GM18870 (cell line): ENCODE measurements at regions not wholly inside any gene's neighbourhood (a gene's known extent, or its start where the extent isn't known, plus 50 kb on each side); places are given as distances from the start of the nearest gene placed in this dataset.

Experiments used
- ATAC-seq: cut with Tn5 transposase; IDR thresholded peaks from one replicate; pipeline ENCODE4 v1.9.1; 2021; ENCODE audit warnings: moderate library complexity; ENCODE audit not compliant: unreplicated experiment

- ATAC-seq = no peak
Observed at GRCh38 chr2:106941372-106941993, 55.5 kb upstream of the ST6GAL2 start.

DNA sequence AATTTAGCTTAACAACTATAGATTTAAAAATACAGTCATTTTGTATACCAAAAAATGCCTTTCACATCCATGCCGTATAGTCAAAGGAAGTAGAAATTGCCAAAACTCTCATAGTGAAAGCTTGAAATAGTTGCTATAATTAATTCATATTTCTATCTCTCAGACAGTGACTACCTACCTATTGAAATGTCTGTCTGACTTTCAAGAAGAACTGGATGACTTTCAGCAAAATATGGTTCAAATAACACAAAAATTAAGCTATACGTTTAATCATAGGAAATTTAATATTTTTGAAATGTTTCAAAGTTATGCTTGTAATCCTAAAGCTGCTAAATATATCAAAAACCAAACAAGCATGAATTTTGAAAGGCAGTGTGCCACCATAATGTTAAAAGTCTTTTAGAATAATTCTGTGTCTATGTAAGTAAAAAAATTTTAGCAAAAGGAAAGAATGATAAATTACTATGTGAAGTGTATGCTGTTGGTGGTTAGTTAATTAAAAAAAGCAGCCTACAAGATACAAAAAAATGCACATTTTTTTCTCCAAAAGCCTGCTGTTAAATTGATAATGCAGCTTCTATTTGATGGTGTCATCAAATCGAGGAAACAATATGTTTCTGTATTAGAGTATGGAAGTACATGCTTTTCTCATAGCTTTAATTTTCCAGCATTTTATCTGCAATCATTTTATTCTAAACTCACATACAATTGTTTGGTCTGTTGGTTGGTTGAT, 57.7 kb upstream of the ST6GAL2 start:
- no peak for ATAC-seq

GRCh38 chr2:106944215-106944614, 58.2 kb upstream of the ST6GAL2 start:
- no peak for ATAC-seq

GRCh38 chr2:106948540-106948939, 62.6 kb upstream of the ST6GAL2 start:
- no peak for ATAC-seq

DNA sequence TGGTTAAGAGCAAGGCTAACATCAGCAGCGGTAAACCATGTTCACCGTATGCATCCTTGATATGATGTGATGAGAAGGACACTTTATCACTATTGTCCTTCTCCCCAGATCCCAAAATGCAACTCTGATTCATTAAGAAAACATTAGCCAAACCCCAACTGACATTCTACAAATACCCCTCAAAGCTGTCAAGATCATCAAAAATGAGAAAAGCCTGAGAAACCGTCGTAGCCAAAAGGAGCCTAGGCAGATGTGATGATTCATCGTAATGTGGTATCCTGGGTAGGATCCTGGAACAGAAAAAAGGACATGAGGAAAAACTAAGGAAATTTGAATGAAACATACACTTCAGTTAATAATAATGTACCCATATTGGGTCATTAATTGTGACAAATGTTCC, 67.3 kb upstream of the ST6GAL2 start:
- ATAC-seq = no peak

- ATAC-seq = no peak
Observed at GRCh38 chr2:106953779-106954178, 67.8 kb upstream of the ST6GAL2 start.

DNA sequence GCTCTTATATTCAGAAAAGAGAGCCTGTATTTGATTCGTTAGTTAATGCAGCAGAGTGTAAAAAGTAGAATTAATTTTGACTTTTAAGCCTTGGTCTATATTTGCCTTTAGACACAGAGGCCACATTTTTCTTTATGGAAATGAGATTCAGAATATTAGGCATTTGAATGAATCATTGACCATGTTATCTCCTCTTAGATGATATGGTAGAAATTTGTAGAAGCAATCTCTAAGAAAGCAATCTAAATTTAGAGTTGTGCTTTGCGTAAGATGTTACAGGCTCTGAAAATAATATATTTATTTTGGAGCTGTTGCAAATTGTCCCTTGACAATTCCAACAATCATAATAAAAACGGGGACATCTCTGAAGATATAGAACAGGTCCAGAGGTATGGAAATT, 68.3 kb upstream of the ST6GAL2 start:
- ATAC-seq = no peak

DNA sequence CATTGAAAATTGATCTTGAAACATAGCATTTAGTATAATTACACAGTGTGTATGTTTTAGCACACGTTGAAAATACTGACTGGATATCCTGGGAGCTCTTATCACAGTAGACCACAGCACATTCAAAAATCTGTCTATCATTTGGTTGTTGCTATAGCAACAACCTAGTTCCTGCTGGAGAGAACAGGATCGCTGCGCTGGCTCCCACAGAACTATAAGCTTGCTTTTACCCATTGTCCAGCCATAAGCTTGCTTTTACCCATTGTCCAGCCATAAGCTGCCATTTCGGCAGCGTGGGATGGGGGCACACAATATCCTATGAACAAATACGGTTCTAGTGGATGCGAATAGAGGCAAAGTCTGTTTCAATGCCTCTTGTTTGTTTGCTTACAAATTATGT, 70.4 kb upstream of the ST6GAL2 start:
- ATAC-seq = no peak

DNA sequence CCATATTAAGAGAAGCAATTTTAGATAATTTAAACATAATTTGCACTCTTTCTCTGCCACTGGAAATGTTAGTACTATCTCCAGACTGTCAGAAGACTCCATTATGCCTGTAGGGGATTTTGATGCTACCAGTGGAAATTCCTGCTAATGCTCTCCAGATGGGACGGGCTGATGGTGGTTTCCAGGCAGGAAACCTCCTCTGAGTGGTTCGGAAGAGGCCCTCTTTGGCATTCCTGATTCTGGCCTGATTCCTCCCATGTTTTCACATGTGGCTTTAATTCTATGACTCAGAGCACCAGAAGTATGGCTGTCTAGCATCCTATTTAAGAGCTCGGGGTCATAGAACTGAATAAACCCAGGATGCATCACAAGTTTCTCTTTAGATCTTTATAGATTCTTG, 70.9 kb upstream of the ST6GAL2 start:
- ATAC-seq = no peak

DNA sequence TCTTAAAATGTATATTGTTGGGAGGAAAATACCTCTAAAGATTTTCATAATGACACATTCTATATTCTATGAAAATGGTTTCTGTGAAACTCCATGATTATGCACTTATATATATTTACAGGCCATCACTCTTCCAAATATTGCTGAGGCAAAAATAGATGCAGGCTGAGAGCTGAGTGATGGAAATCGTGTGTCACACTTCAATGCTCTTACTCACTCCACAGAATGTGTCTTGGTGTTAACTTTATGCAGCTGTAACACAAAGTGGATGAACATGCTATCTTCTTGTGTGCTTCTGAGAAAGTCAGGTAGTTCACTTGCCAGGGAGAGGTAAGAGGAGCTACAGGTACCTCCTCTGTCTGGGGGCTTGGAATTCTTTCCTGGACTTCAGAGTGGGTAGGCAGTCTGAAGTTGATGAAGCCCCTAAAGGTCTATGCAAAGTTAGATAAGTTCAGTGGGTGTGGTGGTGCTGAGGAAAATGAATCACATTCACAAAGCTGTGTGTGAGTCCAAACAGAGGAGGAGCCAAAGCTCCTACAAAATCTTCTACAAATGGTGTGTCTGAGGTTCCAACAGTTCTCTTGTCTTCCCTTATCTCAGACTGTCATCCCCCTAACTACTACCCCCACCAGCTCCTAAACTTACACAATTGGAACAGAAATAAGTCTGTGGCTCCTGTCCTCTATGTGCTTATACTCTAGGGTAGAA, 74.2 kb upstream of the ST6GAL2 start:
- ATAC-seq = no peak

- ATAC-seq = no peak
Observed at GRCh38 chr2:106960683-106961161, 74.8 kb upstream of the ST6GAL2 start.

DNA sequence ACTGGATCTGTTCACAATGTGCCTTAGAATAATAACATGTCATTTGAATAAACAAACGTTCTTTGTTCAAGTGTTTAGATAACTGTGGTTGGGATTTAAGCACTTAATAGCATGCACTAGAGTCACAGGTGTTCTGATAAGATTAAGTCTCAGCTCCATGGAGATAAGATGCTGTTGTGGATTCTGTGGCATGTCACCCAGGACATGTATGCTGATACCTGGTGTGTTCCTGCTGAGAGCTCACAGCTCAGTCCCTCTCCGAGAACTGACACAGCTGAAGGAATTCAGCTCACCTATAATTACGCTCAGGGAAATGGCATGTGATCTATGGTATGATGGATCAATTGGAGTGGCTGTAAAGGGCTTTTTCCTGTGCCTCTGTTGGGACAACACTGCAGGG, 75.4 kb upstream of the ST6GAL2 start:
- no peak for ATAC-seq

- no peak for ATAC-seq
Observed at GRCh38 chr2:106963156-106963555, 77.2 kb upstream of the ST6GAL2 start.

DNA sequence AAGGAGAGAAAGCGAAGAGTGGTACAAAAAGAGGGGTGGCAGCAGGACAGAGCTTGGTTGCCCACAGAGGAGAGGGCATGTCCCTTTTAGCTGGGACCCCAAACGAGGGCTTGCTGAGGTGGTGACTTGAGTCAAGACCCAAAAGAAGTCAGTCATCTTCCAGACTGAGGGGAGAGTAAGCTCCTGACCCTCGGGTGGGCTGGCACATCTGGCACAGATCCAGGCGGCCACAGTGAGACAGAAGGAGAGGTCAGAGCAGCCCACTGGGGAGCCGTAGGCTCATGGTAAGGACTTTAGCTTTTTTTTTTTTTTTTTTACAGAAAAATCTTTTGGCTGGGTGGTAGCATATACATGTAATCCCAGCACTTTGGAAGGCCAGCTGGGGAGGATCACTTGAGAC, 77.9 kb upstream of the ST6GAL2 start:
- ATAC-seq = no peak

- ATAC-seq = no peak
Observed at GRCh38 chr2:106965611-106966010, 79.6 kb upstream of the ST6GAL2 start.

- ATAC-seq = no peak
Observed at GRCh38 chr2:106969777-106970176, 83.8 kb upstream of the ST6GAL2 start.

- no peak for ATAC-seq
Observed at GRCh38 chr2:106970471-106971261, 84.7 kb upstream of the ST6GAL2 start.

- no peak for ATAC-seq
Observed at GRCh38 chr2:106972782-106973181, 86.8 kb upstream of the ST6GAL2 start.

- no peak for ATAC-seq
Observed at GRCh38 chr2:106974891-106975290, 88.9 kb upstream of the ST6GAL2 start.

GRCh38 chr2:106975641-106976040, 89.7 kb upstream of the ST6GAL2 start:
- ATAC-seq = no peak

DNA sequence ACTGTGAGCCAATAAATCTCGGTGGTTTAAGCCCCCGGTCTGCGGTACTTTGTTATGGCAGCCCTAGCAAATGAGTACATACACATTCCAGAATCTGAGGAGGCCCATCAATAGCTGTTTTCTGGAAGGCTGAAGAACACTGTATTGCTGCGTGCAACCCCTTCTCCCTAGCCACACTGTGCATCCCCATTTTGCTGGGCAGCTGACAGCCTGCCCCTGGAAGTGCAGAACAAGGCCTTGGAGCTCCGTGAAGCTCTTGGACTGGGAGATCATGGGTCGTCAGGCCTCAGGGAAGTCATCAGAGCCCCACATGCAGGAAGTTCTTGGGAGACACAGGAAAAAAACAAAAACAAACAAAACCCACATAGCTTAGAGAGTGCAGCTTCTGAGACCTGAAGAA, 90.6 kb upstream of the ST6GAL2 start:
- no peak for ATAC-seq
